ENCODE measurements at regions not wholly inside any gene's neighbourhood (a gene's known extent, or its start where the extent isn't known, plus 50 kb on each side); places are given as distances from the start of the nearest gene placed in this dataset.

GRCh38 chr5:68377733-68378132 is 162.2 kb downstream of the PIK3R1 start:
- Histone ChIP-seq H3K79me2 (ENCODE audit: control insufficient read depth, insufficient read depth, low read length) (no peaks in the 10 kb centered on the region), H3K4me3 (no peak overlapping the region), H3K4me1 (replicated peaks in 1 of 2; ENCODE audit: control insufficient read depth in 2 of 2, insufficient read depth in 2 of 2, low read length in 2 of 2) (peaks cover 0 to 29% of the 10 kb centered on the region in 2 experiments; a peak in 2 of 5 replicates), H4K20me1 (replicated peaks; ENCODE audit: control insufficient read depth, insufficient read depth, low read length) (no peaks in the 10 kb centered on the region), H2AFZ (ENCODE audit: low read depth, low read length) (0 out of 2 replicates have a peak overlapping the region, but pooled peaks have one; percentile 21), H3K27ac (ENCODE audit: extremely low read depth, low read depth, low read length) (no peak overlapping the region), H3K9ac (ENCODE audit: insufficient read depth in 1 of 2, low read depth in 2 of 2, low read length in 2 of 2) (no peak overlapping the region), H3K9me1 (ENCODE audit: control insufficient read depth, insufficient read depth, low read length) (no peaks in the 10 kb centered on the region), H3K36me3 (ENCODE audit: control insufficient read depth, insufficient read depth, low read length) (no peaks in the 10 kb centered on the region), H3K9me3 (replicated peaks; ENCODE audit: control insufficient read depth, insufficient read depth, low read depth, low read length) (0 out of 2 replicates have a peak, but pooled peaks cover 2% of the 10 kb centered on the region), H3K4me2 (ENCODE audit: insufficient read depth, low read length) (no peak overlapping the region), H3K27me3 (ENCODE audit: control insufficient read depth in 2 of 2, insufficient read depth in 2 of 2, low read length in 2 of 2) (no peaks in the 10 kb centered on the region)
- no peak for TF ChIP-seq ARNT (IDR thresholded peaks at IDR 0.05)
- no peak for TF ChIP-seq TOE1 (IDR thresholded peaks at IDR 0.05; ENCODE audit: borderline replicate concordance)
- TF ChIP-seq TOE1 (CRISPR knock-in tag; IDR thresholded peaks at IDR 0.05; ENCODE audit: borderline replicate concordance, low read depth) = no peak
- TF ChIP-seq PPARD (CRISPR knock-in tag; IDR thresholded peaks at IDR 0.05) = no peak
- no peak for TF ChIP-seq RBBP5 (IDR thresholded peaks at IDR 0.05; ENCODE audit: borderline replicate concordance, insufficient read depth, low read length, poor library complexity, severe bottlenecking)
- no peak for TF ChIP-seq ZBTB49 (CRISPR knock-in tag; IDR thresholded peaks at IDR 0.05; ENCODE audit: borderline replicate concordance)
- no peak for TF ChIP-seq BCL6 (CRISPR knock-in tag; IDR thresholded peaks at IDR 0.05)
- TF ChIP-seq MXI1 (IDR thresholded peaks at IDR 0.05; ENCODE audit: low read depth, low read length) = no peak
- no peak for TF ChIP-seq ZNF175 (CRISPR knock-in tag; IDR thresholded peaks at IDR 0.05; ENCODE audit: low read depth)
- no peak for TF ChIP-seq SP2 (IDR thresholded peaks at IDR 0.05; ENCODE audit: extremely low read depth, low read depth, low read length, poor library complexity, severe bottlenecking)
- no peak for TF ChIP-seq NFE2L1 (tag; IDR thresholded peaks at IDR 0.05; ENCODE audit: borderline replicate concordance, low read depth)
- no peak for TF ChIP-seq SIRT6 (IDR thresholded peaks at IDR 0.05; ENCODE audit: low read depth, low read length)
- no peak for TF ChIP-seq TGIF2 (CRISPR knock-in tag; IDR thresholded peaks at IDR 0.05)
- no peak for TF ChIP-seq ZNF311 (CRISPR knock-in tag; IDR thresholded peaks at IDR 0.05)
- ATAC-seq (no peak), FAIRE-seq (no peak), DNase-seq (ENCODE audit: extremely low read depth in 1 of 4, low spot score in 3 of 4) (no peak)
- in situ Hi-C loops (cut with MboI) = no loop called here
- WGBS (ENCODE audit: insufficient coverage, low coverage, missing lambda C conversion rate) = 59% methylated on average over 4 of the region's 4 CpGs
- CTCF ChIA-PET (ENCODE audit: low intra/inter-chr PET ratio) = no interaction called here
- intact Hi-C loops (cut with micrococcal nuclease) = no loop called here
- POLR2A ChIA-PET = interaction anchor here (0.7 kb wide), 1 partner anchor 161 kb away, joined by 3 read pairs; no protein-coding TSS in a partner anchor
- no TSS peak for BruUV-seq (replicated peaks)

Measured in K562 (cell line).